HEK293T (cell line): ENCODE measurements at regions not wholly inside any gene's neighbourhood (a gene's known extent, or its start where the extent isn't known, plus 50 kb on each side); places are given as distances from the start of the nearest gene placed in this dataset.

Source experiments
- CTCF ChIA-PET: fragments of 350-600 bp; formaldehyde crosslinking; extraction: SDS; loops from one replicate; lab custom pipeline; 2021; ENCODE audit warnings: antibody characterized with exemption, inconsistent platforms; lab: Yijun Ruan, JAX
- POLR2A ChIA-PET: fragments of 350-600 bp; formaldehyde crosslinking; extraction: SDS; loops from one replicate; lab custom pipeline; 2020; ENCODE audit warnings: antibody characterized with exemption, inconsistent platforms; lab: Yijun Ruan, JAX
- DNase-seq: peaks from one replicate; pipeline ENCODE4 v3.0.0; 2012; ENCODE audit warnings: mixed read lengths; ENCODE audit errors: extremely low spot score
- ARNT ChIP-seq: fragments of 450-650 bp; IDR thresholded peaks from 2 replicates; pipeline ENCODE4 v1.6.1; 2017; ENCODE audit warnings: mild to moderate bottlenecking
- BHLHE40 ChIP-seq: fragments of 450-650 bp; IDR thresholded peaks from 2 replicates; pipeline ENCODE4 v1.6.1; 2016; ENCODE audit warnings: mild to moderate bottlenecking, moderate library complexity, borderline replicate concordance
- CTBP1 ChIP-seq: fragments of 450-650 bp; IDR thresholded peaks from 2 replicates; pipeline ENCODE4 v1.6.1; 2016; ENCODE audit warnings: borderline replicate concordance
- ELF4 ChIP-seq: fragments of 450-650 bp; IDR thresholded peaks from 2 replicates; pipeline ENCODE4 v1.6.1; 2017; ENCODE audit warnings: antibody characterized with exemption
- FOXA1 ChIP-seq: fragments of 450-650 bp; IDR thresholded peaks from 2 replicates; pipeline ENCODE4 v1.6.1; 2016; ENCODE audit warnings: mild to moderate bottlenecking
- FOXK2 ChIP-seq: fragments of 450-650 bp; IDR thresholded peaks from 2 replicates; pipeline ENCODE4 v1.6.1; 2016; ENCODE audit warnings: mild to moderate bottlenecking
- FOXM1 ChIP-seq: fragments of 450-650 bp; IDR thresholded peaks from 2 replicates; pipeline ENCODE4 v1.6.1; 2017; ENCODE audit warnings: mild to moderate bottlenecking, borderline replicate concordance
- HDGF ChIP-seq: fragments of 450-650 bp; IDR thresholded peaks from 2 replicates; pipeline ENCODE4 v1.6.1; 2017; ENCODE audit warnings: antibody characterized with exemption, borderline replicate concordance
- L3MBTL2 ChIP-seq: fragments of 450-650 bp; conservative IDR thresholded peaks from 2 replicates; pipeline ENCODE4 v1.6.1; 2016; ENCODE audit warnings: mild to moderate bottlenecking
- LEF1 ChIP-seq: fragments of 450-650 bp; IDR thresholded peaks from 2 replicates; pipeline ENCODE4 v1.6.1; 2017; ENCODE audit warnings: mild to moderate bottlenecking, borderline replicate concordance
- NFRKB ChIP-seq: fragments of 450-650 bp; IDR thresholded peaks from 2 replicates; pipeline ENCODE4 v1.6.1; 2016; ENCODE audit warnings: mild to moderate bottlenecking, moderate library complexity
- SP1 ChIP-seq: fragments of 450-650 bp; IDR thresholded peaks from 2 replicates; pipeline ENCODE4 v1.6.1; 2017
- SUZ12 ChIP-seq: fragments of 450-650 bp; IDR thresholded peaks from 2 replicates; pipeline ENCODE4 v1.6.1; 2016; ENCODE audit warnings: mild to moderate bottlenecking
- TARDBP ChIP-seq: fragments of 450-650 bp; IDR thresholded peaks from 2 replicates; pipeline ENCODE4 v1.6.1; 2016
- ZNF384 ChIP-seq: fragments of 450-650 bp; IDR thresholded peaks from 2 replicates; pipeline ENCODE4 v1.6.1; 2016
- TF ChIP-seq, protein P1 (sequence below): fragments of 450-650 bp; IDR thresholded peaks from 2 replicates; pipeline ENCODE4 v1.6.1; 2016

DNA sequence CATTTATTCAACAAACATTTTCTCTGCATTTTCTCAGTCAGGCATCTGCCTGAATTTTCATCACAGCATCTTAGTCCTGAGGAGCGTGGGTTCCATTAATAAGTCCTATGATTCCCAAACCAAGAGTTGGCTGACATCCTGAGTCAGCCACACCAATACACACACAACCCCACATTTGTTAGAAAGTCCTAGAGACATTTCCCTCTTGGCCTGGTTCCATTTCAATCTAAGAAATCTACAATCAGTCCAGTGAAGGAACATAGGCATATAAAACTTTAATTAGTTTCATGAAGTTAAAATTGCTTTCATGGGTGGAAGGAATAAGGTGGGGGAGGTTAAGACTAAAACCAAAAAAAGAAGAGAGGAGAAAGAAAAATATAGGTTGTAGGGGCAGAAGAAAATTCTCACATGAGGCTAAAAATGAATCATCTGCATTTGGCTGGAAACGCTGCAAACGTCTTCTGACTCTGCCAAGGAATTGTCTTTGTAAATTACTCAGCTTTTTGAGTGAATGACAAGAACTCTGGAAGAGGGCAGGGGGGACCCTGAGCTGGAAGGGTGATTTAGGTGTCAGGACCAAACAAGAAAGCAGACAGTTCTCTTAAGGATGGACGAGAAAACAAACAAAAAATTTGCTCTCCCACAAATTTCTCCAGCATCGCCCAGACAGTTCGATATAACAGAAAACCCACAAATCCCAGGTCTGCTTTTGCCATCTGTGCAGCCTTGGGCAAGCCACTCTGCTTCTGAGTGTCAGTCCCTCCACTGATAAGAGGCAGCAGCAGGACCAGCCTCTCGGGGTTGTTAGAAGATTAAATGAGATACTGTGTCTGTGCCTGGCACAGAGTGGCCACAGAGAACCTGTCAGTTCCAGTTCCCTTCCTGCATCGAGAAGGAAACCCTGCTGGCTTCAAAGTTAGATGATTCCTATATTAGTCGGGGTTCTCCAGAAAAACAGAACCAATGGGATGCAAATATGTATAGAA, 289.7 kb downstream of the CDK5RAP2 start:
- ChIA-PET CTCF (no interaction called here), POLR2A (no interaction called here)
- DNase-seq, result no peak
- TF ChIP-seq L3MBTL2 (no peak), HDGF (no peak), ARNT (no peak), FOXK2 (no peak), ZNF384 (no peak), FOXA1 (no peak), FOXM1 (no peak)
- TF ChIP-seq, protein P1, sequence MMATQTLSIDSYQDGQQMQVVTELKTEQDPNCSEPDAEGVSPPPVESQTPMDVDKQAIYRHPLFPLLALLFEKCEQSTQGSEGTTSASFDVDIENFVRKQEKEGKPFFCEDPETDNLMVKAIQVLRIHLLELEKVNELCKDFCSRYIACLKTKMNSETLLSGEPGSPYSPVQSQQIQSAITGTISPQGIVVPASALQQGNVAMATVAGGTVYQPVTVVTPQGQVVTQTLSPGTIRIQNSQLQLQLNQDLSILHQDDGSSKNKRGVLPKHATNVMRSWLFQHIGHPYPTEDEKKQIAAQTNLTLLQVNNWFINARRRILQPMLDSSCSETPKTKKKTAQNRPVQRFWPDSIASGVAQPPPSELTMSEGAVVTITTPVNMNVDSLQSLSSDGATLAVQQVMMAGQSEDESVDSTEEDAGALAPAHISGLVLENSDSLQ, result no peak

DNA sequence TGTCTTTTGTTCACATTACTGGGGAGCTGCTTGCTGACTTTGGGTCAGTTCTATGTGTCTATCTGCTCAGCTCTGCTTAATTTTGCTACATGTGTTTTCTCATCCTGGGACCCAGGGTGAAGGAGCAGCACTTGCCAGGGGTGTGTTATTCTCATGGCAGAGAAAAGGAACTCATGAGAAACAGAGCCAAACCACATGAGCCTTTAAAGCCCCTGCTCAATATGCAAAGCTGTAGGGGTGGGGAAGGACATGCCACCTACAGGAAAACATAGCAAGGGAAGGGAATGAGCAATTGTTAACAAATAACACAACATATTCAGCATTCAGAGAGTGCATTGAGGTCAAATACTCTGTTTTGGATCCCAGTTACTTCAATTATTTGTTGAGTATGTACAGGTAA, 290.9 kb downstream of the CDK5RAP2 start:
- TF ChIP-seq NFRKB, result no peak
- TF ChIP-seq SP1, result no peak
- no peak for TF ChIP-seq CTBP1
- no peak for TF ChIP-seq FOXA1
- no peak for TF ChIP-seq LEF1
- TF ChIP-seq BHLHE40, result no peak
- no peak for TF ChIP-seq ARNT
- POLR2A ChIA-PET, result no interaction called here
- CTCF ChIA-PET, result no interaction called here
- DNase-seq, result no peak

DNA sequence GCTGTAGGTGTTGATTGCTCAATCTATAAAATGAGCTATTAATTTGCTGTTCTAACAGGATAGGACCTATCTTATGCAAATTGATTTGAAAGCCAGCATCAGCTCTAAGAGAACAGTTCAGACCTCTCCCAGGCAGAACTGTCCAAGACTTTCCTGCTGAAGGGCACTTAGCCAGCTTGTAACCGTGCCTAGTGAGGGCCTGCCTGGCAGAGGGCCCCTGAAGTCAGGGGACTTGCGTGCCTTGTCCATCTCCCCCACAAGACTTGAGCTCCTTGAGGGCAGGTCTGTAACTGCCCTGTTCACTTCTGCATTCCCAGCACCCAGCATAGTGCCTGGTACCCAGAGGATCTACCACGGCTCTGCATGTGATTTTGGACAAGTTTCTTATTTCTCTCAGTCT, 293.4 kb downstream of the CDK5RAP2 start:
- CTCF ChIA-PET, result no interaction called here
- POLR2A ChIA-PET, result interaction anchor here (0.8 kb wide), 1 partner anchor 20 kb away, joined by 3 read pairs; no protein-coding TSS in a partner anchor
- no peak for DNase-seq
- TF ChIP-seq BHLHE40 (no peak), HDGF (no peak), FOXM1 (no peak), CTBP1 (no peak), TARDBP (no peak), ARNT (no peak), SUZ12 (no peak), NFRKB (no peak), SP1 (no peak), ELF4 (no peak), FOXK2 (no peak), L3MBTL2 (no peak), ZNF384 (no peak), LEF1 (no peak), FOXA1 (no peak)
- TF ChIP-seq, protein P1, result no peak

DNA sequence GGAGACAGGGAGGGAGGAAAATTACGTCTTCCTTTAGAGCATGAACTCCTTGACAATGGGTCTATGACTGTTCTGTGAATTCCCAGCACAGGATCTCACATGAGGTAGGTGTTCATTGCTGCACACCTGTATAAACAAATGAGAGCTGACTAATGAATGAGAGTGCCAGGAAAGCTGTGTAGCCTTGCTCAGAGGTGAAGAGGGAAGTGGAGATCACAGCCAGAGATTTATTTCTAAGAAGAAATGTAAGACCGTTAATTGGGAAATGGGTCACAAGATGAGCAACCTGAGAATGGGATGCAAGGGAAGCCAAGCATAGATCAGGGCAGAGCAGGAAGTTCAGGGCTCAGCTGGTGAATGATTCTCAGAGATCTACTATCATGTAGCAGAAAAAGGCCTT, 295.1 kb downstream of the CDK5RAP2 start:
- POLR2A ChIA-PET, result no interaction called here
- TF ChIP-seq SP1 (no peak), BHLHE40 (no peak), CTBP1 (no peak), L3MBTL2 (no peak), ARNT (no peak), ZNF384 (no peak)
- TF ChIP-seq, protein P1, result no peak
- CTCF ChIA-PET, result no interaction called here
- DNase-seq, result no peak

DNA sequence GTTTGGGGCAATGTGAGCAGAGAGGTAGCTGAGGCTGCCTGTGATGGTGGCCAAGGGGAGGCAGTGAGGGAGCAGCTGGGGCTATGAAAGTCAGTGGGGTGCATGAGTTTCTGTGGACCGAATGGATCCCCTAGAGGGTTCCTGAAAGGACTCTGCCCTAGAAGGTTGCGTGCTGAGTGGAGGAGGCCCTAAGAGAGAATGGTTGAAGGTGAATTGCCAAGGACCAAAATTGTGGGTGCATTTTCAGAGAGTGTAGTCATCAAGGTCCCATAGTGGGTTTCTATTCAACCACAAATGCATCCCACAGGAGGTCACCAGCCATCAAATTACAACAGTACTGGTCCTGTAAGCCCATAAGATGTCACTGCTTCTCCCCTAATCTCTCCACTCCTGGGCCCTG, 298.3 kb downstream of the CDK5RAP2 start:
- ChIA-PET POLR2A (no interaction called here), CTCF (no interaction called here)
- TF ChIP-seq BHLHE40, result no peak
- TF ChIP-seq, protein P1, result no peak
- TF ChIP-seq FOXM1, result no peak
- no peak for TF ChIP-seq CTBP1
- TF ChIP-seq LEF1, result no peak
- TF ChIP-seq ELF4, result no peak
- TF ChIP-seq L3MBTL2, result no peak
- TF ChIP-seq FOXA1, result no peak
- no peak for TF ChIP-seq HDGF
- no peak for TF ChIP-seq SUZ12
- no peak for TF ChIP-seq NFRKB
- no peak for TF ChIP-seq ZNF384
- no peak for TF ChIP-seq TARDBP
- TF ChIP-seq SP1, result no peak
- TF ChIP-seq FOXK2, result no peak
- TF ChIP-seq ARNT, result no peak
- no peak for DNase-seq

DNA sequence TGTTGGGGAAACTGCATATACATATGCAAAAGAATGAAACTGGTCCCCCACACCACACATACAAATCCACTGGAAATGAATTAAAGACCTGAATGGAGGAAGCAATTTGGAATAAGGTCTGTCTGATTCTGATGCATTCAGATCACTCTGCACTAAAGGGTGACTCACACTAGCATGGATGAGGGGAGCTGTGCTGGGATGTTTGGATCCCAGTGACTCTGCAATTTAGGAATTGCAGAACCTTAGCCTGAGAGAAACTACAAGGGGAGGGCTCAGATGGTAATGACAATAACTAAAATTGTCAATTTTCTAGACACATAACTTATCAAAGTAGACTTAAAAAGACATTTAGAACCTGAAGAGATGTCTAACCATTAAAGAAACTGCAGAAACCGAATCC, 312.0 kb downstream of the CDK5RAP2 start:
- DNase-seq, result no peak
- CTCF ChIA-PET, result no interaction called here
- TF ChIP-seq ZNF384, result no peak
- no peak for TF ChIP-seq BHLHE40
- TF ChIP-seq ELF4, result no peak
- POLR2A ChIA-PET, result no interaction called here
